Nucleus accumbens (tissue), 56 donors: ENCODE measurements at regions not wholly inside any gene's neighbourhood (a gene's known extent, or its start where the extent isn't known, plus 50 kb on each side); places are given as distances from the start of the nearest gene placed in this dataset.

Experiments used
- DNase-seq, 56 donors: peaks; one replicate each; lab custom pipeline; 2025; lab: John Stamatoyannopoulos, UW

DNA sequence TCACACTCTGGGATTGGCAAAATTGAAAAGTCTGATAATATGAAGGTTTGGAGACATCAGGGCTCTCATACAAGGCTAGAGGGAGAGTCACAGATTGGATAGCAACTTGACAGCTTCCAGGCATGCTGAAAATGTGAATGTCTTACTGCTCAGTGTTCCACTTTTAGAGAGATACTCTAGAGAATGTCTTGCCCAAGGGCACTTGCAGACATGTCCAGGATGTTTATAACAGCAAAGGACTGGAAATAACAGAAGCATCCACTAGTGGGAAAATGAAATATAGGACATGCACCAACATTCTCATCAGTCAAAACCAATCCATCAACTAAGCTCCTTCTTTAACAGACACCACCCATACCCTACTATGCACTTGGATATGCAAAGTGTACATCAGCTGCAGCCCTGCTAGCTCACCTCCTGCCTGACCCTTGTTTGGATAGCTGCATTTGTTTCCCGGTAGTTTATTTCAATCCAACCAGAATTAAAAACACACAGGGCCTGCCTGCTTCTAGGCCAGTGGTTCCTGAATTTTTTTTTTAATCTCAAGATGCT, 101.6 kb upstream of the ARHGEF3 start:
- DNase-seq, result no peak

DNA sequence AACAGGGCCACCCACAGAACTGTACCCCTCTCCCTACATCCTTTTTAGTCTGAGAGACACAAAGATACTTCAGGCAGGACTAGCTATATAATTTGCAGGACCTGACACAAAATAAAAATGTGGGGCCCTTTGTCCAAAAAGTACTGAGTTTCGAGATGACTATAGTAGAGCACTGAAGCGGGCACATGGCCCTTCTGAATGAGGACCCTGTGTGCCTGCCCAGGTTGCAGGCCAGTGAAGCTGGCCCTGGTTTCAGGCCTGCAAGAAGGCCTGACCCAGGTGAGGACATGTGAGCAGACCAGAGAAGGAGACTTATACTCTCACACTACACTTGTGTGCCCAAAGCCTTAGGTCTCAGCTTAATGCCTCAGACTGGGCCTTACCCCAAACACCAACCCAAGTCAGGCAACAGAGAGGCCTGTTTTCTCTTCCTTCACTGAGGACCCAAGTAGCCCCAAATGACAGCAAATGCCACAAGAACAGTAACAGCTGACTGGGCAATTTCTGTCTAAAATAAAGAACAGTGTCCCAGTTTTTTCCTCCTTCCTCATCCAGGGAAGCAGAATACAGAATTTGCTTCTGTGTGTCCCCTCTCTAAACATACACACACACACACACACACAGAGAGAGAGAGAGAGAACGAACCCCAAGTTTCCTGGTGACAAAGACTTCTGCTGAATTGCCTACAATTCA, 100.9 kb upstream of the ARHGEF3 start:
- DNase-seq, result no peak

DNA sequence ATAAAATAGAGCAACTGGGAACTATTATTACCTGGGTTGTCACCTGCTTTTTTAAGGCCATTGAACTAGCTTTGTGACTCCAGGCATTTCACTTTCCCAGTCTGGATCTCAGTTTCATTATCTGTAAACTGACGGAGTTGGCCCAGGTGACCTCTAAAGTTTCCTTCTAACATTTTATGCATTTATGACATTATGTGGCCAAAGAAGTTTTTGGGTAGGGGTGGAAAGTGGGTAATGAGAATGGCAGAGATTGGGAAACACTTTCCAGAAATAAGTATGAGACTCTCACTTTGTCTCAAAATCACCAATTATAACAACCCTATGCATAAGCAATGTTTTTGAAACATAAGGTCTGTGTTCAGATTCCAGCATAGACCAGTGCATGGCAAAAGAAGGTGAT, 99.1 kb upstream of the ARHGEF3 start:
- no peak for DNase-seq

DNA sequence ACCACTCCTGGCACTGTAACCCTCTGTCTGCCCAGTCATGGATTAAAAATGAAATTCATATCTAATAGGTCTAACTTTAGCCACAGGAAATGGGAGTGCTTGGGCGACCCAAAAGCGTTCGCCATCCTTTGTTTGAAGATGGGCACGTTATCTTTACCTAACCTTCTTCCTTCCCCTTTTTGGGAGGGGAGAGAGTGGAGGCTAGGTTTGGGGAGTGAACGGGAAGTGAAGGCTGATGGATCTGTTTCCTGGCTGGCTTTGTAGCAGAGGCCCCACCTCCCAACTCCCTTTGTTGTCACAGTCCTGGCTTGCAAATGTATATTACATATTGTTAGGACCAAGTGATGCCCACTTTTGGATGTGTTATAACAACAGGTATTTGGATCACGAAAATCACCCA, 98.1 kb upstream of the ARHGEF3 start:
- no peak for DNase-seq

DNA sequence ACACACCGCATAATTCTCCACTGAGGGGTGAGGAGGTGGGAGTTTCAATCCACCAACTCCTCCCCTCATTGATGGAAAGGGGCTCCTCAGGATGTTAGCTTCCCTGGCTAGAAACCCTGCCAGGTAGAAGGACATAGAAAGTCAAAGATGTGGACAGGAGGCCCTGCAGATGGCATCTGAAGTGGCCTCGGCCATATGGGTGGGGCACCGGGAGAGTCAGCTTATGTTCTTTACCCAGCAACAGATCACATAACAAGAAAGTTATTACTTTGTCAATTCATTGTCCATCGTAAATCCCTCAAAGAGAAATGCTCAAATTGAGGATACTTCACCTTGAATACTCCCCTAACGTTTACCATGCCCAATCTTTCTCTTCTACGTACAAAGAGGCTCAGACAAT, 97.3 kb upstream of the ARHGEF3 start:
- DNase-seq, result no peak

DNA sequence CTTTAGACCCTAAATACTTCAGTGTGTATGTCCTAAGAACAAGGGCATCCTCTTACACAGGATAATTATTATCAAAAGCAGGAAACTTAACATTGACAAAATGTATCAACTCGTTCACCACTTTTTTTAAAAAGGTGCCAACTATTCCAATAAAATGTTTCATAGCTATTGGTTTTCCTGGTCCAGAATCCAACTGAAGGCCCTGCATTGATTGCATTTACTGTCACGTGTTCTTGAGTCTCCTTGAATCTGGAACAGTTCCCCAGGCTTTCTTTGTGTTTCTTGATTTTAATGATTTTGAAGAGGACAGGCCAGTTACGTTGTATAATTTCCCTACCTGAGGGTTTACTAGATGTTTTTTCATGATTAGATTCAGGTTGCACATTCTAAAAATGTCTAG, 94.6 kb upstream of the ARHGEF3 start:
- DNase-seq, result no peak

DNA sequence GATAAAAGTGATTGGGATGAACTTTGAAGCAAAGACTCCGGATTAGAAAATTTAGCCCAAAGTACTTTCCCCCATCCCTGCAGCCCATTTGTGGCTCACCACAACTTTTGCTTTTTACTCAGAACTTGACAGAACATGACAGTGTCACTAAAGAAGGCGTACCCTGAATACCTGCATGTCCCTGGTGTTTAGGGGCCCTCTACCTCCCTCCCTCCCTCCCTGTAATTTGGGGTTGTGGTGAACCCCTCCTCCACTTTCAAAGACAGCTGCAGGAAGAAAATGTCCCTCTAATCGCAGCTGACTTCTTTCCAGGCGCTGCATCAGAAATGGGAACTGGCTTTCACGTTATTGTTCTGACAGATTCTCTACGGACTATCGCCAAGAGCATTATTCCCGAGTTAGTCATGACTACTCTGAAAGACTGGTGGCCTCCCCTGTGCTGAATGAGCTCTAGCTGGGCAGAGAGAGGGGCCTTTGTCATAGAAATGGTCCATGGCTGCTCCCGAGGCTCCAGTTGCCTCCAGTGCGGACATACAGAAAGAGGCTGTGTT, 93.2 kb upstream of the ARHGEF3 start:
- DNase-seq, result peak in 43 of 56 donors; percentile 8 to 74 (median 47)

DNA sequence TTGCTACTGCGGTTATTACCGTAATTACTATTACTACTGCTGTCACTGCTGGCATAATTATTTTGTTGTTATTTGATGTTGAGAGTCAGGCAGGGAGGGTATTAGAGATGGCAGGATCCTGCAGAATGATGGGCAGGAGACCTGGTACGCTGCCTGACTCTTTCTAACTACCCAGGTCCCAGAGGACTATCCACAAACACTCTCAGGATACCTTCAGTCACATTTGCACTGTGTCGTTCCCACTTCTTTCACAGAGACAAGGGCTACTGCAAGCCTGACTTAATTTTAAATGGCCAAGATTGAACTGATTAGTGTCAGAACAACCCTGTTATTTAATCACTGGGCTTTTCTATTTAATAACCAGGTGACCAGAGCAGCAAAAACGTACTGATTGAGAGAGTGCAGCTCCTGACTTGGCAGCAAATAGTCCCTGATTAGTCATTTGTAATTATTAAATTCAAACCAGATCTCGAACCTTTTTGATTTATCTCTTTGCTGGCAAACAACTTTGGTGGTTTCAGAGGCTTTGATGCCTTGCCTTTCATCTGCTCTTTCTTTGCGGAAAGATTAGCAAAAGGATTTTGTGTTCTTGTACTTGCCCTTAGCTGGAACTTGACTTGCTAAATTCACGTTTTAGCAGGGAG, 88.8 kb upstream of the ARHGEF3 start:
- no peak for DNase-seq

DNA sequence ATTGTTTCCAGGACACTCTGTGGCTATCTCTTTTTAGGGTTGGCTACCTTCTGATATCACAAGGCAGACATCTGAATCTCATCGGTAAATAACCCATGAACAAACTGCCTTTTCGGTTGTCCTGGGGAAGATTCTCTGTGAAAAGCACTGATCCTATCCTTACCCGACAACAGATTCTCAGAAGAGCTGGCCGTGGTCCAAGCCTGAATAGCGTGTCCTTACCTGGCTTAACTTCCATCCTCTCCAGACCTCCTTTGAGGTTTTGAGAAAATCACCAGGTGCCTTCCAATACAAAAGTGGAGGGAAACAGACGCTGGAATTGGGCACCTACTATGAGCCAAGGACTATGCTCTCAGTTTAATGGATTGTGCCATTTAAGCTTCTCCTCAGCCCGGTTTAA, 87.4 kb upstream of the ARHGEF3 start:
- no peak for DNase-seq

DNA sequence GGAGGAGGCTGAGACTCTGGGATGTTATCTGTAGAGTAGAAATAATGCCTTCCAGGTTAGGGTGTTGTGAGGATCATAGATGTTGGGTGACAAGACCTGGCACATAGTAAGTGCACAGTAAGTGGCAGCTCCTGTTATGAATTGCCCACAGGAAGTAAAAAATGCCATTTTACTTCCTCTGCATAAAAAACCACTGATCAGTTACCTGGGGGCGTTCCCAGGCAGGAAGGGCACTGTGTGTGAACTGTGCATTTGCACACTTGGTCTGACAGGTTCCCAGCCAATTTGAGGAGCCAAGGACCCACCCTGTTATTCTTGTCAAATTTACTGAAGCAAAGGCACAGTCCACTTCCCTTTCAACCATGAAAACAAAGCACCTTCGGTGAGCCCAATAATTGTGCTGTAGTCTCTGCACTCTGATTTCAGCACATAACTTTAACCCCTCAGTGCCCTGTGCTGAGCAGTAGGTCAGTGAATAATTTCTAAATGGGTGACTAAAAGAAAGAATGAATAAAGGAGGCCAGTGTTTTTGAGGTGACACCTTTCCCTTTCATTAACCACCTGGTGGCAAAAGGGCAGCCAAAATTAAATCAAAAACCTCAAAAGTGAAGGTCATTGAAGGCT, 85.8 kb upstream of the ARHGEF3 start:
- DNase-seq, result no peak

DNA sequence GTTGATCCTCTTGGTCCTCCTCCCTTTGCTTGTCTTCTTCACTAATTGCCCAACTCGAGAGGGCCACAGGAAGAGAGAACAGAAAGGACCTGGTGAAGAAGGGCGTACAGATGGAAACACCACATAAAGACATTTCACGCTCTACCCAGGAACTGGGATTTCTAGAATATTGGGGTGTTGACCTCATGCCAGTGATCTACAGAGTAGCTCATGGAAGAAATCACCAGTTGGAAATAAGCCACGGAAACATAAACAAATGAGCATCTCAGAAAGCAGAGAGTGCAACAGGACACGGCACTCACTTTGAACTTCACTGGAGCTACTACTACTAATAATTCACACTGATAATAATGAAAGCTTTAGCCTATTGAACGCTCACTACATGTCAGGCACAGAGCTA, 84.6 kb upstream of the ARHGEF3 start:
- no peak for DNase-seq

DNA sequence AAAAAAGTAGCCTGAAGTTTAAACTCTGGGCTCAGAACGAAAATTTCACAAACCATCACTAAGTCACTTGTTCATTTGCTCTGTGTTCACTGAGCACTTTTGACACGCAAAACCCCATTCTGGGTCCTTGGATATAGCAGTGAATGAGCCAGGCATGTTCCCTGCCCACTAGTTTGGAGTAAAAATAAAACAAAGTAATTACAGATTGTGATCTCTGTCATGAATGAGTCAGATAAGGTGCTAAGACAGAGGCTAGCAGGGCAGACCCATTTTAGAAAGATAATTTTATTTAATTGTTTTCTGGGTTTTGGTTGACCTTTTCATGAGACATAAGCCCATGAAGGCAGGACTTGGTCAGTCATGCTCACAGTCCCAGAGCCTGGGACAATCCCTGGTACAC, 84.1 kb upstream of the ARHGEF3 start:
- DNase-seq, result no peak

DNA sequence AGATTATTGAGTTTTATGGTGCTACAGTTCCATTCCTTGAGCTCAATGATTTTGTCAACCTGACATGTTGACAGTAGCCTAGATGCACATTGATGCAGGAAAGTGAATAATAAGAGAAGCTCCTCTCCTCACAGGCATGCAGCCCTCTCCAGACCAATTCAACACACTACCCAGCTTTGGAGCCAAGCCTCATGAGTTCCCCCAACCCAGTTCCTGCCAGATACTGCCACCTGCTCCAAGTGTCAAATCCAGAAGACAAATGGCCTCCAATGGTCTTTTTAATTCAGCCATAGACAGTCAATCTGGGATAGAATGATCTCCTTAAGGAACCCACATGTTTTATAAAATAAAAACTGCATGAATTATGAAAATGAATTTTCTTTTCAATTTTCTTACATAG, 83.7 kb upstream of the ARHGEF3 start:
- no peak for DNase-seq

DNA sequence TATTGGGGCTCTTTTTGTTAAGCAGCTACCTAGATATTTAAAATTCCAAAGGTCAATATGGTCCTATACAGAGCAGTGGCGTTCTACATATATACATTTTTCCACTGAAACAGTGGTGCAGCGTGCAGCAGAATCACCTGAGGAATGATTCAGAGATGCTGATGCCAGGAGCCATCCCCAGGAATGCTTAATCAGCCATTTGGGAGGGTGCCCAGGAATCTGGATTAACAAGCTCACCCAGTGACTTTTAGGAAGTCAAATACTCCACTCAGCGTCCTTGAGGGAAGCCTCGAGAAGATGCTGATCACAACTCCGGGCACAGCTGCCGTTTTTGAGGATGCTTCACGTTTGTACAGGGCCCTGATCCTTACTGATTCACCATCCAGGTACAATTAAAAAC, 82.6 kb upstream of the ARHGEF3 start:
- DNase-seq, result no peak

DNA sequence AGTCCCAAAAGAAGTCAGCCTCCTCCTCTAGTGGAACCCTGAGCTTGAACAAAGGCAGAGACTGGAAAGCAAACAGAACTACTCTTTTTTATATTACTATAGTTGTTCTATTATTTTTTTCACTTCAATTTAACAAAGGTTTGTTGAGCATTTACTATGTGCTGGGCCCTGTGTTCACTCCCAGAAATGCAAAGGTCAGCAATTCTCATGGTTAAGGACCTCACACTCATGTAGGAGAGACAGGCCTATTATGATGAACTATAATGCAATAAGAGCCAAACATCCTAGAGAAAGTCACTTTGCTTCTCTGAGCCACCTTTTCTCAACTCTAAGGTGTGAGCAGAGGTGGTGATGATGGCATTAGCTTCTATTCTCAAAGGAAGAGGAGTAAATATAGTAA, 82.1 kb upstream of the ARHGEF3 start:
- no peak for DNase-seq

DNA sequence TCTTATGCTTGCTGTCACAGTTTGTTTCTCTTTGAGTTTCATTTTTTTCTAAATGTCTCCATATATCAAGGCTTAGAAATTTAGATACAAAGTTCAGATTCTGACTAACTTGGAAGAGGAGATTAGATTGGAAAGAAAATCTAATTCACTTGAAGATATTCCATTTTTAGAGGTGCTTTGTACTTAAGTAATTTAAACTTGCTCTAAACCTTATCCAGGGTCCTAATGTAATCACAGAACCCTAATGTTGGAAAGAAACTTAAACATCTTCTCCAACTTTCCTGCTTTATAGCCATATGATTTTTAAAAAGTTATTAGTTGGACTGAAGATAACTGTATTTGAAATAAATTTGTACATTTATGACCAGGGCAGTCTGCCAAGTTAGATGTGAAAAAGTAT, 81.1 kb upstream of the ARHGEF3 start:
- no peak for DNase-seq

DNA sequence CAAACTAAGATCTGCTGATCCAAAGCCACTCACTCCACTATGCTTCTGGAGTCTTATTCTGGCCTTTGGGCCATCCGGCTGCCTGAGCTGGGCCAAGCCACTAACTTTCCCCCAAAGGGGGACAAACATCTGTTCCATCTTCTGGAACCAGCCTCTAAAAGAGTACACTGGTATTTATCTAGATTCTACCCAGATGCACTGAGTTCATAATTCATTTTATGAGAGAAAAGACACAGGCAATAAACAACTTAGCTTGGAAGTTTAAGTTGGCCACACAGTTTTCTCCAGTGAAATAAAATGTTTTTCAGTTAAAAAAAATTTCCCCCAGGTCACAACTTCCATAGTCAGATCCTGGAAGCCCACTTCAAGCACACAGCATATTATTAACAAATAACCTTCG, 80.1 kb upstream of the ARHGEF3 start:
- no peak for DNase-seq

DNA sequence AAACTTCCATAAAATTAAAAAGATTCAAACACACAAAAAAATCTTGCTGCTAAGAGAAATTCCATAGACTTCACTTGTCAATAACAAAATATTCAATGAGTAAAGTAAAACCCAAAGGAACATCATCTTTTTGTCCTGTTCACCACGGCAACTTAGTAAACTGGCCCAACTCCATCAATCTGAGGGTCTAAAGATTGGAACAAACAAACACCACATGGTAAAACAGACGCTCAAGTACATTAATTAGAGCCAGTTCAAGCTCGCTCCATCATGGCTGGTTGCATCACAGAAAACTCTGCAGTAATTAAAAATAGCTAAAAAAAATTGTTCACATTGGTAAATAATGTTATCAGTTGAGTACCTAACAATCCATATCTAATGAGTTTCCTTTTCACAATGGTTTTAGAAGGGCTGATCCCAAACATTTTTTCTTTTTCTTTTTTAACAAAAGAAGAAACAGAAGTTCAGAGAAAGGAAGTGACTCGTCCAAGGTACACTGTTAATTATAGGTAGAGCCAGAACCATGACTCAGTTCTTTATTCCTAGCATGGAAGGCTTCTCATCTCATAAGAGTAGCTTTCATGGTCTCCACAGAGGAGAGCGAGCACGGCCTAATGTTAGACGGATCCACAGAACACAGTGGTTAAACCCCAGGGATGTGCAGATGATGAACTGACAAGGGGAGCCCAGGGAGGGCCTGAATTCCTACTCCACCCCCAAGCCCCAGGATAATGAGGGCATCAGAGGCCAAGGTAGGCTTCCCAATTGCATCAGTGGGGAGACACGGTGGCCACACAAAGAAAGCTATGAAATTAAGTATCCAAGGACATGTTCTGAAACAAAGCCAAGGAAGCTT, 79.2 kb upstream of the ARHGEF3 start:
- DNase-seq, result no peak

DNA sequence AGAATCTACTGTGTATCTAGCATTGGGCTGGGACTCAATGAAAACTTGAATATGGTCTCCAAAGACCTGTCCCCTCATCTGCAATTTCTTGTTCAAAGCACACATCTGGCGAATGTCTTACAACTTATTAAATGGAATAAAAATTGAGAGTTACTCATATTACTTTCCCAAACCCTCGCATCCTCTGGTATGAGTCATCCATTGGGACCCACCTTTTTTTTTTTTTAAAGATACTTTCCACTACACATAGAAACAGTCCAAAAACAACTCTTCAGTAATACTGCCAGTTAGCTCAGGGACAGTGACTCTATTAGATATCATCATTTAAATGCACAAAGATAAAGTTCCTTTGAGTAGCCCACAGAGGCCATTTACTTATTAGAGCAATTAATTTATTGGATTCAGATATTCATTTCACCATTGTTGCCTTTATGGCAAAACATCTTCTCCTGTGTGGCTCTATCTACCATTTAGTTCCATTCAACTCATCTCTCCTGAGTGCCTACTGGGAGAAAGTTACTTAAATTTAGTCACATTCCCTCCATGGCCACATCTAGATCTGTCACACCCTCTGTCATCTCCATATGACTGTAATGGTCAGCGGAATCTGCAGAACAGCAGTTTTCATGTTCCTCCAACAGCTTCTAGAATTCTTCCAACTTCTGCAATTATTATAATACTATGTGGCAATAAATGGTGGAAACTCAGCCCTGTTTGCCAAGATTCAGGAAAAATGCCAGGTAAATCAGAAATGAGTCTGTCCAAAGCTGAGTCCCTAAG, 77.9 kb upstream of the ARHGEF3 start:
- DNase-seq, result no peak

DNA sequence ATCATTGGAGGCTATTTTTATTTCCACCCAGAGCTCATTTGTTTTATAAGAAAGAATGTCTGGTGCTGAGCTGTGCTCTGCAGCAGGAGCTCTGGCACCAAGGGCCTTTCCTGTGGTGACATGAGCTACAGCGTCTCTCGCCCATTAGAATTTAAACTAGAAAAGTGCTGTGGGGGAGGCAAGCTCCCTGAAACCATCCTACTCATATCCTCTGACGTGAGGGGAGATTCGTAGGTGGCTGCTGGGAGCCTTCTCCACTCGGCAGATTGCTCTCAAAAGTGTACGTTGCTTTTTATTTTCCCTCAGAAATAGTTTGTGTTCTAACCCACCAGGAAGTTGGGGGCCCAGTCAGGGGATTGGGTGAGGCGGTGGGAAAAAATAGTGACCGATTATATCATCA, 76.3 kb upstream of the ARHGEF3 start:
- peak in 22 of 56 donors; percentile 4 to 48 (median 22) for DNase-seq
